Liver (tissue), 8 donors: ENCODE measurements at regions not wholly inside any gene's neighbourhood (a gene's known extent, or its start where the extent isn't known, plus 50 kb on each side); places are given as distances from the start of the nearest gene placed in this dataset.

Experiments
- DNase-seq: peaks from one replicate; pipeline ENCODE4 v3.0.0-alpha.2; 2017; ENCODE audit warnings: low spot score
- H3K27ac ChIP-seq, 2 donors: one replicate each; pipeline ENCODE4 v1.7.0; 2013; ENCODE audit warnings: inconsistent platforms in 2 of 2, low read length in 2 of 2, control low read depth in 1 of 2, low read depth in 1 of 2, mild to moderate bottlenecking in 1 of 2
- H3K27me3 ChIP-seq, 4 donors: one replicate each; pipeline versions ENCODE4 v1.6.1 to v1.7.0; 2013; ENCODE audit warnings: low read length in 3 of 4, inconsistent platforms in 1 of 4, mild to moderate bottlenecking in 1 of 4, moderate library complexity in 1 of 4; ENCODE audit not compliant: control insufficient read depth in 4 of 4, insufficient read depth in 4 of 4
- H3K36me3 ChIP-seq, 4 donors: one replicate each; pipeline versions ENCODE4 v1.6.1 to v1.7.0; 2013; ENCODE audit warnings: low read length in 3 of 4, mild to moderate bottlenecking in 3 of 4, low read depth in 1 of 4, moderate library complexity in 1 of 4; ENCODE audit not compliant: control insufficient read depth in 4 of 4, insufficient read depth in 3 of 4
- H3K4me1 ChIP-seq, 4 donors: one replicate each; pipeline versions ENCODE4 v1.6.1 to v1.7.0; 2013; ENCODE audit warnings: low read length in 3 of 4, mild to moderate bottlenecking in 3 of 4, moderate library complexity in 1 of 4; ENCODE audit not compliant: control insufficient read depth in 4 of 4, insufficient read depth in 4 of 4
- H3K4me3 ChIP-seq, 3 donors: one replicate each; pipeline versions ENCODE4 v1.6.1 to v1.7.0; 2013; ENCODE audit warnings: low read length in 3 of 3, control low read depth in 1 of 3, low read depth in 1 of 3, mild to moderate bottlenecking in 1 of 3
- H3K9ac ChIP-seq, 2 donors: one replicate each; pipeline ENCODE4 v1.7.0; 2013; ENCODE audit warnings: low read length in 2 of 2, mild to moderate bottlenecking in 2 of 2, moderate library complexity in 2 of 2, control low read depth in 1 of 2, low read depth in 1 of 2
- H3K9me3 ChIP-seq, 4 donors: one replicate each; pipeline versions ENCODE4 v1.6.1 to v1.7.0; 2013; ENCODE audit warnings: low read length in 3 of 4; ENCODE audit not compliant: control insufficient read depth in 4 of 4
- ATF3 ChIP-seq: IDR thresholded peaks from 2 replicates; pipeline ENCODE4 v1.6.1; 2016; ENCODE audit warnings: antibody characterized with exemption
- EGR1 ChIP-seq, 2 donors: IDR thresholded peaks; 2 replicates each; pipeline ENCODE4 v1.6.1; 2016 to 2018; ENCODE audit warnings: antibody characterized with exemption in 2 of 2, low read depth in 2 of 2
- FOXA1 ChIP-seq: IDR thresholded peaks from 2 replicates; pipeline ENCODE4 v1.6.1; 2016; ENCODE audit warnings: antibody characterized with exemption
- FOXA2 ChIP-seq: IDR thresholded peaks from 2 replicates; pipeline ENCODE4 v1.6.1; 2016; ENCODE audit warnings: antibody characterized with exemption
- GABPA ChIP-seq, 2 donors: IDR thresholded peaks in 1 of 2; conservative IDR thresholded peaks in 1 of 2; 2 replicates each; pipeline ENCODE4 v1.6.1; 2016; ENCODE audit warnings: antibody characterized with exemption in 2 of 2, mild to moderate bottlenecking in 1 of 2, moderate library complexity in 1 of 2
- HNF4A ChIP-seq, 2 donors: conservative IDR thresholded peaks; 2 replicates each; pipeline ENCODE4 v1.6.1; 2016; ENCODE audit warnings: antibody characterized with exemption in 2 of 2, mild to moderate bottlenecking in 2 of 2
- HNF4G ChIP-seq: IDR thresholded peaks from 2 replicates; pipeline ENCODE4 v1.6.1; 2016; ENCODE audit warnings: antibody characterized with exemption
- JUND ChIP-seq, 2 donors: IDR thresholded peaks; 2 replicates each; pipeline ENCODE4 v1.6.1; 2016; ENCODE audit warnings: antibody characterized with exemption in 2 of 2
- NR2F2 ChIP-seq: IDR thresholded peaks from 2 replicates; pipeline ENCODE4 v1.6.1; 2016; ENCODE audit warnings: antibody characterized with exemption
- RAD21 ChIP-seq, 2 donors: IDR thresholded peaks; 2 replicates each; pipeline ENCODE4 v1.6.1; 2016; ENCODE audit warnings: antibody characterized with exemption in 2 of 2, mild to moderate bottlenecking in 2 of 2
- REST ChIP-seq: IDR thresholded peaks from 2 replicates; pipeline ENCODE4 v1.6.1; 2016; ENCODE audit warnings: antibody characterized with exemption, mild to moderate bottlenecking
- RXRA ChIP-seq, 2 donors: IDR thresholded peaks; 2 replicates each; pipeline ENCODE4 v1.6.1; 2017 to 2018; ENCODE audit warnings: antibody characterized with exemption in 2 of 2, mild to moderate bottlenecking in 1 of 2
- SP1 ChIP-seq: IDR thresholded peaks from 2 replicates; pipeline ENCODE4 v1.6.1; 2018; ENCODE audit warnings: antibody characterized with exemption, mild to moderate bottlenecking
- TAF1 ChIP-seq: conservative IDR thresholded peaks from 2 replicates; pipeline ENCODE4 v1.6.1; 2016; ENCODE audit warnings: antibody characterized with exemption, mild to moderate bottlenecking
- YY1 ChIP-seq: IDR thresholded peaks from 2 replicates; pipeline ENCODE4 v1.6.1; 2016; ENCODE audit warnings: antibody characterized with exemption, mild to moderate bottlenecking
- WGBS: extraction: QIAGEN DNeasy Blood & Tissue Kit; methylation state at CpG from one replicate; pipeline ENCODE4 v1.1.7; 2013; 5-methylcytosine and 5-hydroxymethylcytosine counted together
- TF ChIP-seq, protein P1 (sequence below): IDR thresholded peaks from 2 replicates; pipeline ENCODE4 v1.6.1; 2016; ENCODE audit warnings: antibody characterized with exemption
- TF ChIP-seq, protein P2 (sequence below): fragments of 150-350 bp; IDR thresholded peaks from 2 replicates; pipeline ENCODE4 v1.5.1; 2017; ENCODE audit warnings: improper control_type of control experiment, low read depth, low read length; ENCODE audit not compliant: missing input control
- TF ChIP-seq, protein P3 (sequence below): IDR thresholded peaks from 2 replicates; pipeline ENCODE4 v1.6.1; 2016; ENCODE audit warnings: antibody characterized with exemption
- donor health status: healthy.
- donor health status: healthy.
- donor health status: healthy.
- donor health status: healthy.
- donor health status: healthy.

DNA sequence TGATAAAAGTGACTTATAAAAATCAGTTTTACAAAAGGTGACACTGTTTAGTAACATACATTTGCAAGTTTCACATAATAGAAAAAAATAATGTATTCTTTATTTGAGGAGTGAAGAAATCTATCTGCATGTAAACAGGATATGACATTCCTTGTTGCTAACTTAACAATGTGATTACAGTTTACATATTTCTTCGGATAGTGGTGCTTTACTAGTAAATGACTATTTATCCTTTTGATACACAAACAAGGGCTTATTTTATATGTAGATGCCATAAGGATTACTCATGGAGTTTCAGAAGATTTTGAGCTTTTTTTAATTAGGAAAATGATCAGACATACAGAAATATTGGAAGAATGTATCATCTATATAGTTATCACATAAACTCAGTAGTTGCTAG is 126.5 kb downstream of the SLIT2 start:
- Histone ChIP-seq H3K9me3 (no peaks in the 10 kb centered on the region), H3K27me3 (peaks cover 0 to 7% (median 0%) of the 10 kb centered on the region in 4 donors), H3K4me1 (no peaks in the 10 kb centered on the region), H3K4me3 (no peak overlapping the region), H3K27ac (no peak overlapping the region), H3K36me3 (no peaks in the 10 kb centered on the region), H3K9ac (no peak overlapping the region)
- 69% methylated on average over 1 of the region's 1 CpG for WGBS
- TF ChIP-seq SP1: no peak
- no peak for TF ChIP-seq TAF1
- no peak for TF ChIP-seq REST
- no peak for TF ChIP-seq NR2F2
- TF ChIP-seq, protein P1, sequence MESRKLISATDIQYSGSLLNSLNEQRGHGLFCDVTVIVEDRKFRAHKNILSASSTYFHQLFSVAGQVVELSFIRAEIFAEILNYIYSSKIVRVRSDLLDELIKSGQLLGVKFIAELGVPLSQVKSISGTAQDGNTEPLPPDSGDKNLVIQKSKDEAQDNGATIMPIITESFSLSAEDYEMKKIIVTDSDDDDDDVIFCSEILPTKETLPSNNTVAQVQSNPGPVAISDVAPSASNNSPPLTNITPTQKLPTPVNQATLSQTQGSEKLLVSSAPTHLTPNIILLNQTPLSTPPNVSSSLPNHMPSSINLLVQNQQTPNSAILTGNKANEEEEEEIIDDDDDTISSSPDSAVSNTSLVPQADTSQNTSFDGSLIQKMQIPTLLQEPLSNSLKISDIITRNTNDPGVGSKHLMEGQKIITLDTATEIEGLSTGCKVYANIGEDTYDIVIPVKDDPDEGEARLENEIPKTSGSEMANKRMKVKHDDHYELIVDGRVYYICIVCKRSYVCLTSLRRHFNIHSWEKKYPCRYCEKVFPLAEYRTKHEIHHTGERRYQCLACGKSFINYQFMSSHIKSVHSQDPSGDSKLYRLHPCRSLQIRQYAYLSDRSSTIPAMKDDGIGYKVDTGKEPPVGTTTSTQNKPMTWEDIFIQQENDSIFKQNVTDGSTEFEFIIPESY: no peak
- no peak for TF ChIP-seq RAD21 (IDR thresholded peaks at IDR 0.05)
- no peak for TF ChIP-seq YY1
- TF ChIP-seq HNF4G: no peak
- TF ChIP-seq JUND (IDR thresholded peaks at IDR 0.05): no peak
- no peak for TF ChIP-seq ATF3
- no peak for DNase-seq

- TF ChIP-seq NR2F2 (no peak), TAF1 (no peak), FOXA2 (no peak), SP1 (no peak), FOXA1 (no peak), RXRA (IDR thresholded peaks at IDR 0.05) (no peak), RAD21 (IDR thresholded peaks at IDR 0.05) (no peak), ATF3 (no peak), EGR1 (IDR thresholded peaks at IDR 0.05; ENCODE audit: low read depth in 2 of 2) (no peak), GABPA (IDR thresholded peaks at IDR 0.05 in 1 of 2, conservative IDR thresholded peaks at IDR 0.05 in 1 of 2) (no peak), REST (no peak), HNF4G (no peak), HNF4A (conservative IDR thresholded peaks at IDR 0.05) (no peak), YY1 (no peak), JUND (IDR thresholded peaks at IDR 0.05) (no peak)
- TF ChIP-seq, protein P2, sequence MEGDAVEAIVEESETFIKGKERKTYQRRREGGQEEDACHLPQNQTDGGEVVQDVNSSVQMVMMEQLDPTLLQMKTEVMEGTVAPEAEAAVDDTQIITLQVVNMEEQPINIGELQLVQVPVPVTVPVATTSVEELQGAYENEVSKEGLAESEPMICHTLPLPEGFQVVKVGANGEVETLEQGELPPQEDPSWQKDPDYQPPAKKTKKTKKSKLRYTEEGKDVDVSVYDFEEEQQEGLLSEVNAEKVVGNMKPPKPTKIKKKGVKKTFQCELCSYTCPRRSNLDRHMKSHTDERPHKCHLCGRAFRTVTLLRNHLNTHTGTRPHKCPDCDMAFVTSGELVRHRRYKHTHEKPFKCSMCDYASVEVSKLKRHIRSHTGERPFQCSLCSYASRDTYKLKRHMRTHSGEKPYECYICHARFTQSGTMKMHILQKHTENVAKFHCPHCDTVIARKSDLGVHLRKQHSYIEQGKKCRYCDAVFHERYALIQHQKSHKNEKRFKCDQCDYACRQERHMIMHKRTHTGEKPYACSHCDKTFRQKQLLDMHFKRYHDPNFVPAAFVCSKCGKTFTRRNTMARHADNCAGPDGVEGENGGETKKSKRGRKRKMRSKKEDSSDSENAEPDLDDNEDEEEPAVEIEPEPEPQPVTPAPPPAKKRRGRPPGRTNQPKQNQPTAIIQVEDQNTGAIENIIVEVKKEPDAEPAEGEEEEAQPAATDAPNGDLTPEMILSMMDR: no peak
- TF ChIP-seq, protein P3, sequence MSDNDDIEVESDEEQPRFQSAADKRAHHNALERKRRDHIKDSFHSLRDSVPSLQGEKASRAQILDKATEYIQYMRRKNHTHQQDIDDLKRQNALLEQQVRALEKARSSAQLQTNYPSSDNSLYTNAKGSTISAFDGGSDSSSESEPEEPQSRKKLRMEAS: no peak
- TF ChIP-seq, protein P1: no peak
- H3K4me1 ChIP-seq: no peaks in the 10 kb centered on the region
- no peak overlapping the region for H3K27ac ChIP-seq
- H3K36me3 ChIP-seq: no peaks in the 10 kb centered on the region
- H3K27me3 ChIP-seq: peaks cover 0 to 3% (median 0%) of the 10 kb centered on the region in 4 donors
- H3K4me3 ChIP-seq: no peak overlapping the region
- 88% methylated on average over 9 of the region's 9 CpGs for whole genome bisulfite sequencing
- DNase-seq: no peak
- H3K9ac ChIP-seq: no peak overlapping the region
- H3K9me3 ChIP-seq: no peaks in the 10 kb centered on the region
Measured at GRCh38 chr4:20381005-20381404, 129.3 kb downstream of the SLIT2 start.
